KG1 (cell line): ENCODE measurements at regions not wholly inside any gene's neighbourhood (a gene's known extent, or its start where the extent isn't known, plus 50 kb on each side); places are given as distances from the start of the nearest gene placed in this dataset.
A peak's percentile ranks its signal among the peaks of the same experiment; 100 is the strongest.

Experiments
- DNase-seq: peaks from one replicate; lab custom pipeline; 2025; lab: John Stamatoyannopoulos, UW

DNA sequence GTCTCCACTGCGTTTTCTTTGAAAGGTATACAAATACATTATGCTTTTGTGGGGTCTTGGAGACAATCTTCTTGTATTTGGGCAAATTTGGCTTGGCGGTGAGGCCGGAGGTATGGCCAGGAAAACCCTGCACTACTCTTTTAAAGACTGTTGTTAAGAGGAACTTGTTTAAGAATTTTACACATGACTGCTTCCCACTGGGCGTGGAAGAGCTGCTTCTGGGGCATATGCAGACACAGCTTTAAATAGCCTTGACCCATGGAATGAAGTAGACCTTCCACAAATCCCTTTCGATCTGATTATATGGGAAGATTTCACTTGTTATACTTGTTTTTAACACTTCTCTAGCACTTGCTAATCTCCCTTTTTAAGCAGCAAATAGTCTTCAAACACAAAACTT lies 453.6 kb downstream of the MN1 start:
- no peak for DNase-seq

DNA sequence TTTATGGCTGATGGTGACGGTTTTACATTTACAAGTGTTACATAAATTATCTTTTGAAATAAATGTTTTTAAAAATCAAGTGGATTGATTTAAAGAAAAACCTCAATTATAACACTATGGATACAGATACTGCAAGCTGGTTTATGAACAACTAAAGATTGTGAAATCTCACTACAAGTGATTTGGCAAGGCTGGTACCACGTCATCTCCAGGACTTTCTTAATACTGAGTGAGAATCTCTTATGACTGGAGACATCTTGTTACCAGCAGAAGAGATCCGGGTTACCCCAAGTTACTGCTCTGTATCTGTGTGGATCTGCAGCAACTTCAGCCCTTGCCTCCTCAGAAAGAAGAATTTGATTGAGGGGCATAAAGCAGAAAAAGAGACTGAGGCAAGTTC lies 452.9 kb downstream of the MN1 start:
- DNase-seq = no peak

DNA sequence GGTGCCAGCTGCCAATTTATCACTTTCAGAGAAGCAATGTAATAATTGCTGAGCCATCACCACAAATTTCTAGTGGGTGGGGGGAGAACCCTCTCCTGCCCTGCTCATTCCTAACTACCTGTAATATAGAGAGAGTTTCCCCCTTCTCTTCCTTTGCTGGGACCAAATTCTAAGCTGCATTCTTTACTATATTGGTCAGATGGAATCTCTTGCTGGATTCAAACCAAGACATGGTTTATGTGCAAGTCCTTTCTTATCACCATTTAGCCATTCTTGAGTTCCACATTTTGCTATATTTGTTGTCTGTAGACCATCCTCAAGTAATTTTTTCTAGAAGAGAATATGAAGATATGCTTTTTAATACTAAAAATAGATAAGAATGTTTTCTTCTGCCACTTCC lies 452.1 kb downstream of the MN1 start:
- DNase-seq = no peak

DNA sequence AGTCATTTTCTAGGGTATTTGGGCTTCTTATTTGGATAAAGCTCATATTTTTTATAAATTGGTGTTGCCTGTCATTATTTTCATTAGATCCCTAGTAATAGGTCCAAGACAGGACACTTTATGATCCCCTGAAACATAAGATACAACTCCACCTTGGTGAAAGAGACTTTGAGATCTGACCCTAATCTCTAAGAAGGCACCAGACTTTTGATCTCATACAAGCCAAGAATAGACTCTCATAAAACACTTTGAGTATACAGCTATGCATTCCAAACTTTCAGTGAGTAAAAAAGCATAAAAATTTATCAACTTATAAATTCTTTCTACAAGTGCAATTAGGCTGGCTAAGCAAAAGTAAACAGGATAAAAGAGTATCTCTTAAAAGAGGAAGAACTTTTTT lies 451.2 kb downstream of the MN1 start:
- DNase-seq = no peak

DNA sequence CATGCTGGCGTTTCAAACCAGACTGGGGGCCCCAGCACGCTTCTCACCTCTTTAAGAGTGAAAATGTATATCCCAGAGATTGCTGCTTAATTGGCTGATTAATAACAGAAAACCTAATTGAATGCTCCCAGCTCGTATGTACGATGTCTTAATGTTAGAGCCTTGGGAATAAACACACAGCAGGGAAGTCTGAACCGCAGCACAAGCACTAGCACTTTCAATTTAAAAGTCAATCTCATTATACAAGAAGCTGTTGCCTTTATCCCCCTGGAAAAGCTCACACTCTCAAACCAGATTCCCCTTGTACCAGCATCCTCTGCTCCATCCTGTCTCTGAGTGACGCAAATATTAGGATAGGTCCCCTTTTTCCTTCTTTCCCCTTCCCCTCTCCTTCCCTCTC lies 449.1 kb downstream of the MN1 start:
- DNase-seq = no peak

DNA sequence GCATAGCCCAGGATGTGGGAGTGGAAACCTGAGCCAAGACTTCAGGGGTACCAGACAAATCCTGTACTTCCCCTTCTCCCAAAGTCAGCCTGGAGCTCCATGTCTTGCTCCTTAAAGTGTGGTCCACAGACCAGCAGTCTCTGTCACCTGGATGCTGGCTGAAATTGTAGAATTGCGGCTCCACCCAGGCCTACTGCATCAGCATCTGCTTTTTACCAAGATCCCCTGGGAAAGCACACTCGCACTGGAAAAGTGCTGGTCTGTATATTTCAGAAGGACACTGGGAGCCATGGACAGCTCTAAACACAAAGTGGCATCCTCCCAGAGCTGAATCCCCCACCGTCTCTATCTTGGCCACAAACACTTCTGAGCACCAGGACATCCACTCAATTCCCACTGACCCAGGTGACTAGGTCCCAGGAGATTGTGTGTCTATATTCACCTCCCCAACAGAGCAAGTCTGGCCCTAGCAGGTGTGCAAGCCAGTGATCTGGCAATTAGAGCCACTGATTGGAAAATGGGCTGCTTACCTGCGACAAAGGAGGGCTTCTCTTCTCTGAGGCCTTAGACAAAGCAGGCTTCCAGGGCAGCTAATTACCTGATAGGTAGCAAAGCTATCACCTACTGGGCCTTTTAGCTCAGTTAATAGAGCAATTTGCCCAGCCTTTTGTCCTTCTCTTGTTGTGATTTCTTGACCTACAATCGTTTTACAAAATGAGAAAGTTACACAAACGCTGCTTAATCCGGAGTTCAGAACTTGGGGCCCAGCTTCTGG lies 443.3 kb downstream of the MN1 start:
- DNase-seq = no peak

DNA sequence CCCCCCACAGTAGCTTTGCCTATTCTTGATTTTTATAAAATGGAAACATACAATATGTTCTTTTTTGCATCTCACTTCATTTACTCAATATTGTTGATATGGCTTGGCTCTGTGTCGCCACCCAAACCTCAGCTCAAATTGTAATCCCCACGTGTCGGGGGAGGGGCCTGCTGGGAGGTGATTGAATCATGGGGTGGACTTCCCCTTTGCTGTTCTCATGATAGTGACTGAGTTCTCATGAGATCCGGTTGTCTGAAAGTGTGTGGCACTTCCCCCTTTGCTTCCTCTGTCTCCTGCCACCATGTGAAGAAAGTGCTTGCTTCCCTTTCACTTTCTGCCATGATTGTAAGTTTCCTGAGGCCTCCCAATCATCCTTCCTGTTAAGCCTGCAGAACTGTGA lies 431.3 kb downstream of the MN1 start:
- DNase-seq = peak; percentile 52

DNA sequence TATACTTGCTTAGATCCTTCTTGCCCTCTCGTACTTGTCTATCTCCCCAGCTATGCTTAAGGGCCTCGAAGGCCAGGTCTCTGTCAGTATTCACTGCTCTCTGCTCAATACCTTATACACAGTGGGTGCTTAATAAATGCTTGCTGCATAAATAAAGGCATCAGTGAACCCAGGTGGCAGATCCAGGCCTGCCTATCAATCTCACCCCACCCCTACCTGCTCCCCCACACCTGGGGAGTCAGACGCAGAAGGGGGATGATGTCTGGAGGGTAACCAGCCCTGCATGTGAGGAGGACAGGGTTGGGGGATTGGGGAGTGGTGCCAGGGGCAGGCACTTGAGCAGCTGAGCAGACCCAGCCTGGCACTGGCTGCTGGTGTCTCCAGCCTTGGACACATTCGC lies 430.6 kb downstream of the MN1 start:
- no peak for DNase-seq

DNA sequence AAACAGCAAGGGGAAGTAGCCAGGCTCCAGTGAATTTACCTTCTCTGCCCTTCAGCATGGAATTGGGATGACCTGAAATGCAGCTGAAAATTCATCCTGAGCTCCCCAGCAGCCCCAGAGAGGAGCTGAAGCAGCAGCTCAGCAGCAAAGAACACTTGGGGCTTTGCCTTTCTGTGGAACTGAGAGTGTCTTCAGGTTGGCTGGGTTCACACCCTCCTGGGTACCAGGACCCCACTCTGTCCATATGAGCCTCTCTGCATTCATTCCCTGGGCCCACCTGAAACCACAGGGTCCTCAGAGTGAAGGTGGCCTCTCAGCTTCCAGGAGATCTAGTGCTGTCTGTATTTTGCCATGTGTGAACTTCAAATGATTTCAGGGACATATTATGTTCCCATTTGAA lies 429.2 kb downstream of the MN1 start:
- DNase-seq = no peak

DNA sequence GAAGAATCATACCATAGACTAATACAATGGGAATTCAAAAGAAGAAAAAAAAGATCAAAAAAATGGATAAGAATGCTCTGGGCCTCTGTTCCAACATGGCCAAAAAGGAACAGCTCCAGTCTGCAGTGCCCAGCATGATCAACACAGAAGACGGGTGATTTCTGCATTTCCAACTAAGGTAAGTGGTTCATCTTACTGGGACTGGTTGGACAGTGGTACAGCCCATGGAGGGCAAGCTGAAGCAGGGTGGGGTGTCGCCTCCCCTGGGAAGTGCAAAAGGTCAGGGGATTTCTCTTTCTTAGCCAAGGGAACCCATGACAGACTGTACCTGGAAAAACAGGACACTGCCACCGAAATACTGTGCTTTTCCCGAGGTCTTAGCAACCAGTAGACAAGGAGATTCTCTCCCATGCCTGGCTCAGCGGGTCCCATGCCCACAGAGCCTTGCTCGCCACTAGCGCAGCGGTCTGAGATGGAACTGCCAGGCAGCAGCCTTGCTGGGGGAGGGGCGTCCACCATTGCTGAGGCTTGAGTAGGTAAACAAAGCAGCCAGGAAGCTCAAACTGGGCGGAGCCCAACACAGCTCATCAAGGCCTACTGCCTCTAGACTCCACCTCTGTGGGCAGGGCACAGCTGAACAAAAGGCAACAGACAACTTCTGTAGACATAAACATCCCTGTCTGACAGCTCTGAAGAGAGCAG lies 428.4 kb downstream of the MN1 start:
- no peak for DNase-seq

DNA sequence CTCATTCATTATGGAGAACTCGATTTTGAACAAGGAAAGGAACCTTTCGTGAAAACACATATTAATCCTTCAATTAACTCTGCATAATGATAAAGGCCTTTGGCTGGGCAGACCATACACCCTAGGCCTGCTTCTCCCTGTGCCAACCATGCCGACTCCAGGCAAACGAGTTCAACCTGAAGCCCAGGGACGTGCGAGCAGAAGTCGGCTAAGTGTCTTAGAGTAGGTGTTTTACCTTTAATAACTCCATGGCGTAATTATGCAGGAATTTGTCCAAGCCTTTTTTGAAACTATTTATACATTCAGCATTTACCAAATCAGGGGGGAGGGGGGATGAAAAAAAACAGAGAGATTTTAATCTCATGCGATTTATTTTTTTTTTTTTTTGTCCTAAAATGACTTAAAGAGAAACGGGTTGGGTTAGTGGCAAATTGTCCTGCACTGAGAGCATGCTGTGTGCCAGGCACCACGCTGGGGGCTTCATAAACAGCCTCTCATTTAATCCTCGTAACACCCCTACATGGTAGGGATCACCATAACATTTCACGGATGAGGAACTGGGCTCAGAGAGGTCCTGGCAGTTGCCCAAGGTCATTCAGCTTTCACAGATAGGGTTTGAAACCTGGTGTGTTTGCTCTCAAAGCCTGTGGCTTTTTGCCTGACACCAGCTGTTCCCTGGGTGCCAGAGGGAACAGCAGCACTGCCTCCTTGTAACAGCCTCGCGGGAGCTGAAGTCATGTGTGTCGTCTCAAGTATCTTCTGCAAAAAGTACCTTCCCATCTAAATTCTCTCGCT lies 423.9 kb downstream of the MN1 start:
- DNase-seq = no peak

DNA sequence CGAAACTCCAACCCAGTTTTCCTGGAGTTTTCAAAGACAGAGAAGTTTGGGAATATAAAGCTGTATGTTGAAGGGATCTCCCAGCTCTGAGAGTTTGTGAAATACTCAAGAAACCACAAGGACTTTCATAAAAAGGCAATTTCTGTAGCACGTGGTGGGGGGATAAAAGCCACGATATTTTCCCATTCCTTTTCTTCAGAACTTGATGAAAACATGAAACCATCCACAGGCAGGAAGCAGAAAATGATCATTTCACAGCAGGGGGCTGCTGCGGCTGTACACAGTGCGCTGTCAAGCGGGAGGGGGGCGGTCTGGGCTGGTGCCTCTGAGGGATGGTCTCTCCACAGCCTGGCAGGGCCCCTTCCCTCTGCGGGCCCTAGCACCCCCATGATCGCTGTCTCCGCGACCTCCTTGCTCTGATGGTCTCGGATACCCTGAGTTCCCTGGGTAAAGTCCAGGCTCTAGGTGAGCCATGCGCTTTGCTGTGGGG lies 423.2 kb downstream of the MN1 start:
- DNase-seq = no peak

DNA sequence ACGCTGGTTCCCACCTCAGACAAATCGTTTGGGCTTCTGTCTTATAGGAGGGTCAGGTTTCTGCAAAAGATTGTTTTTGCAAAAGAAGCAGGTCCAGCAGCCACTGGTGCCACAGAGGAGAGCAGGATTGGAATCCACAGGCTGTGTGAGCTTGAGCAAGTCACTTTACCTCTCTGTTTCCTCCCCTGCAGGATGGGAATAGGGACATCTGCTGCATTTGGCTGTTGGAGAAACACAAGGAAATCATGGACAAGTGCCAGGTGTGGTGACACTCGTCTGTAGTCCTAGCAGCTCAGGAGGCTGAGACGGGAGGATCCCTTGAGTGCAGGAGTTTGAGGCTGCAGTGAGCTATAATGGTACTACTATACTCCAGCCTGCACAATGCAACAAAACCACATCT lies 422.6 kb downstream of the MN1 start:
- no peak for DNase-seq

DNA sequence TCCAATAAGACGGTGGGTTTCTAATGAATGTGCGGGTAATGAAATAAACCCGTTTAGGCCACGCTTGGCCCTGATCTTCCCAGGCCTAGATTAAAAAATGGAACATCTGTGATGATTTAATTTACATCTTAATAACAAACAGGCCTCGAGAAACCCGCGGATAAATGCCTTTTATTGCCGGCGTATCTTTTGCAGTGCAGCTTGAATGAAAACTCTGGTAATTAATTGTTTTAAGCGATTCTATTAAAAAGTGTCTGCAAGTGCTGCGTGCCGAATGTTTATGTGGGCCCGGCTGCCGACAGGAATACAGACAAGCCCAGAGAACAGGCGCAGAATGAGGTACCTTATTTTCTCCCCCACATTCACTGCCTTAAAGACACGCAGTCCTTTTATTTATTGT lies 420.7 kb downstream of the MN1 start:
- DNase-seq = no peak

DNA sequence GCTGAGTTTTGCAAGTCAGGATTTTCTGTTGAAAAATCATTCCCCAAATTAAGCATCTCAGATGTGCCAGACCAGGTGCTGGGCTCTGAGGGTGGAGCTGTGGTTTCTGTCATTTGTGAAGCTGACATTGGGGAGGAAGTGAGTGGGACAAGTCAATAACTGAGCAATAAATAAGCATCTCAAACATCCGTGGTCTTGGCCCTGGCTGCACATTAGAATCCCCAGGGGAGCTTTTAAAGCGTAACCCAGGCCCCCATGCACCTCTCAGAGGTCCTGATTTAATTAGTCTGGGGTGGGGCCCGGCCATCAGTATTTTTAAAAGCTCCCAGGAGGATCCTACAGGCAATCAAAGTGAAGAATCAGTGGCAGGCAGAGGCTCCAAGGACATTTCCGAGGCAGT lies 420.0 kb downstream of the MN1 start:
- no peak for DNase-seq

DNA sequence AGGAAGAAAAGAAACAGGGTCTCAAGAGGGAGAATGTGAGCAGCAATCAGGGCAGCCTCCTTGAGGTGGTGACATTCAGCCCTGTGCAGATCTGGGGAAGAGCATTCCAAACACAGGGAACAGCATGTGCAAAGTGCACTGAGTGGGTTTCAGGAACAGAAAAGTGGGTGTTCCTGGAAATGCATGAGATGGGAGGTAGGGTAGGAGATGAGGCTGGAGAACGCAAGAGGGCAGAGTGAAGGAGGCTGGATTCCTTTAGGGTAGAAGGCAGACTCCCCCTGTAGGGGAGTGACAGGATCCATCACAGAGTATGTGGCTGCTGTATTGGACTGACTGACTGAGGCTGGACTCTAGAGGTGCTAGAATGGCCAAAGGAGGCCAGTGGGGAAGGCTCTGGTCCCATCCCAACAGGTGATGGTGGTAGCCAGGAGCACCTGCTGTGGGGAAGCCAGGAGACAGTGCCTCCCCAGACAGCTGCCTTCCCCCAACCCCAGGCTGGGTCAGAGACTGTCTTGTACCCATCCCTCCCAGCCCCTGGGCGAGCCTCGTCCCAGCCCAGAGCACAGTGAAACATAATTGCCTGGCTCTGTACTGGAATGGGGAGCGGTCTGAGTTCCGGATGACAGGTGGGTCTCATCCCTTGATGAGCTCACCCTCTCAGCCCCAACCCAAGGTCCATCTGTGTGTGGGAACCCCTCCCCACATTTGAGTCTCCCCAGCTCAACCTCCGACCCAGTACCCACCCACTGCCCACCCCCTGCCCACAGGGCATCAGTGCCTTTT lies 419.4 kb downstream of the MN1 start:
- DNase-seq = no peak

DNA sequence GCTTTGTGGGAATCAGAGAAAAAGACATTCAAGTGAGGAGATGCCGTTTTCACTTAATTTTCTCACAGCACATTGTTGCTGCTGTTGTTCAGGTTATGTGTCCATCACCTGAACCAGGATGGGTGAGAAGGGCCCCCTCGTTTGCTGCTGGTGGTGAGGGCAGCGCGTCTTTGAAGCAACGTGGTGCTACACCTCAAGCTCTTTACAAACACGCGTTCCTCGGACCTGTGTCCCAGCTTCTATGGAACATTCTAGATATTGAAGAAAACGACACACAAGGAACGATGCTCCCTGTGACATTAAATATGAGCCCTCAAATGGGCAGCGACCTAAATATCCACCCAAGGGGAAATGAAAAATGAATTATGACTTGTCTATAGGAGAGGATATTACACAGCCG lies 418.6 kb downstream of the MN1 start:
- DNase-seq = no peak

DNA sequence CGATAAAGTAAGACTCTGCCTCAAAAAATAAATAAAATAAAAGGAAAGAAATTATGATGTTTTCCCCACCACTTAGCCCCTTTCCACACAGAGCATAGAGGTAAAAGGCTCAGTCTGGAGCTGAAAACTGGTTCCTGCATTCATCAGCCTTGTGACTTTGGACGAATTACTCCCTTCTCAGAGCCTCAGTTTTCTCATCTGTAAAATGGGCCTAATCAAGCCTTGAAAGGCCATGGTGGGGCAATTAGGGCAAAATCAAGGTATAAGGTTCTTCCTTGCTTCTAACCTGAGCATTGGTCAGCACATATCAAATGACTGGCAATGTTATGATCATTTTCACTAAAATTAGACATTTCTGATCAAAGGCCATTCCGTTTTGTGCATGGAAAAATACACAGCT lies 417.7 kb downstream of the MN1 start:
- DNase-seq = no peak

DNA sequence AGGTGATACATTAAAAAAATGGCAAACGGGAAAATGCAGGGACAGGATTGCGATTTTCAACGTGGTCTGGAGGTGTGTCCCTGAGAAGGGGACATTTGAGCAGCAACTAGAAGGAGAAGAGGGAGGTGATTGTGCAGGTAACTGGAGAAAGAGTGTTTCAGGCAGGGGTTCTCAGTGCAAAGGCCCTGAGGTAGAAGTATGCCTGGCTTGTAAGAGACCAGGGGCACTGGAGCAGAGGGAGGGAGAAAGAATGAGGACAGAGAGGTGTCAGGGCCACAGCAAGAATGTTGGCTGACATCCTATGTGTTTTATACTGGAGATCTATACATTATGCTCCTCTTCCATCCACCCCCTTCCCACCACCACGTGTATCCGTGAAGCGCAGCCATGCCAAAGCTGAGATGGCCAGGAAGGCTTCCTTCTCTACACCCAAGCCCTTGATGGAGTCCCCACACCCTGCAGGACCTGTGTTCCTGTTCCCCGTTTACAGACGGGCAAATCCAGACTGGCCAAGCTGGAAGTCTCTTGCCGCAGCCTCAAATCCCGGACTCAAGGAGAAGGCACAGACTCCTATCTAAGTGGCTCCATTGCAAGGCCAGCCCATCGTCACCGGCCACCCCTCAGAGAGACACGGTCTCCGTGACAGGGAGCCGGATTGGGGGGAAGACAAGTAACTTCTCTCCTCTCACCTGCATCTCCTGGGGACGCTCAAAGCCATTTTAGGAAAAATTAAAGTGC lies 416.1 kb downstream of the MN1 start:
- DNase-seq = no peak

DNA sequence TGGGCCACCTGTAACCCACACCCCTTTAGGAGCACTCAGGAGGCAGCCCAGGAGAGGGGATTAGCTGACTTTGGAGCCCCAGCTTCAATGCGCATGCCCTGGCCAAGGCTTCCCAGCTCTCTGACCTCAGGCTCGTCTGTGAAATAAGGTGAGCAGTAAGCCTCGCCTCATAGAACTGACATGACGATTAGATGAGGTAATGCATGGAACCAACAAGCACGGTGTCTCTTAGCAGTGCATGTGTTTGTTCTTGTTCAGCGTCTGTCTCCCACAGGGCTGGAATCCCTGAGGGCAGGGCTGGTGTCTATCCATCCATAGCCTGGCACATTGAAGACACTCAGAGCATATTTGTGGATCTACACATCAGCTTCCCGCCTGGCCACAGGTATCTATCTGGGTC lies 415.4 kb downstream of the MN1 start:
- no peak for DNase-seq

DNA sequence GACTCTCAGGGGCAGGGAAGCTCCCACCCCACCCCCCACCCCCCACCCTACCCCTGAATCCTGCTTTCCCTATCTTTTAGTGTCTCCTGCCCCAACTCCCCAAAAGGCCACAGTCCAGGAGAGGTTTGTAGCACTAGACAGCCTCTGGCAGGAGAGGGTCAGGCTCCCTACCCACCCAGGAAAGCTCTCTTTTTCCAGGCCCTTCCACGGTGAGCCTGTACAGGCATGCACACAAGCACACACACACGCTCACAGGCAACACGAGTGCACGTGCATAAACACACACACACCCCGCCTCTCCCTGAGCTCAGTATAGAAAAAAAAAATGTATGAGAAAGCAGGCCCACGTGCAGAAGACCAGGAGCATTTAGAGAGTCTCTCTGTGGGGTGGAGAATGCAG lies 414.0 kb downstream of the MN1 start:
- no peak for DNase-seq
